HG03439 (cell line): ENCODE measurements at regions not wholly inside any gene's neighbourhood (a gene's known extent, or its start where the extent isn't known, plus 50 kb on each side); places are given as distances from the start of the nearest gene placed in this dataset.
A peak's percentile ranks its signal among the peaks of the same experiment; 100 is the strongest.
"Not testable (repeated sequence)": the region's sequence is repeated elsewhere in the genome, so short reads cannot be mapped to it uniquely, and the experiment has no call there.

Experiments
- ATAC-seq: cut with Tn5 transposase; IDR thresholded peaks from one replicate; pipeline ENCODE4 v1.9.1; 2021; ENCODE audit warnings: mild to moderate bottlenecking, moderate library complexity; ENCODE audit not compliant: unreplicated experiment

- ATAC-seq: no peak
Observed at GRCh38 chr6:47405273-47405672, 72.3 kb upstream of the CD2AP start.

DNA sequence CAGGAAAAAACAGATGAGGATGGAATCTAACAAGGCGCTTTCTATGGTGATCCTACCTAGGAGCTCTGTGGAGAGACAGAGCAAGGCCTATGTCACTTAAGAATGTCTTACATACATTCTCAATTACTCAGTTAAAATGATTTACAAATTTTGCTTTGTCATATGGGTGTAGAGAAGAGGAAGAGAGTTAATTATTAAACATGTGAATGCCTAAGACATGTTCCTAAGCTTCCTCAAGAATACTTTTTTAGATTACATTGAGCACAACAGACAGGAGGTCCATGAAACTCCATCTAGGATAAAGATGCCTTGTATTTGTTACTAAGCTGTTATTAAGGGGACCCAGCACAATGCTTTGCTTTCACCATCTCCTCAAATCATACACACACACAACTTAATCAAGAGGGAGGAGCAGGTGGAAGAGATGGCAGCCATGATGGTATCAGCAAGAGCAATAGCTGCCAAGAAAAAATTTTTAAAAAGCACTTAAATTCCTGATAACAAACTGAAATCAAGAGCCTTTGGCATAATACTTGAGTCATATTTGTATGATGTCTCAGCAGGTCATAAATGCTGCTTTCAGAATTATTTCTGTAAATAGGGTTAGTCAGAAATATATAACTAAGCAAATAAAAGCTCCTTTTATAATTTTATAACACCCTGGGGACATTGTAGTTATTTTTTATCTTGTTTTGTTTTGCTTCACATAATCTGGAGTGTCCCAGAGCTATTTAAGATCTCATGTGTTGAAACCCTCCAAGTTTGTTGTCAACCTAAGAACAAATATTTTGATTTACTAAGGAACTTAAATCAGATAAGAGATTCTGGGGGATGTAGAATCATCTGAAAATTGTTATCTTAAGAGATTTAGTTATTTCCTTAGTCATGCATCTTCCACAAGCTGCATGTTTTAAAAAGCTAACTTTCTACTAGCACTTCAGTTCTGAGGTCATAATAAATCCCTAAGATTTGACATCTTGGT, 70.0 kb upstream of the CD2AP start:
- no peak for ATAC-seq

DNA sequence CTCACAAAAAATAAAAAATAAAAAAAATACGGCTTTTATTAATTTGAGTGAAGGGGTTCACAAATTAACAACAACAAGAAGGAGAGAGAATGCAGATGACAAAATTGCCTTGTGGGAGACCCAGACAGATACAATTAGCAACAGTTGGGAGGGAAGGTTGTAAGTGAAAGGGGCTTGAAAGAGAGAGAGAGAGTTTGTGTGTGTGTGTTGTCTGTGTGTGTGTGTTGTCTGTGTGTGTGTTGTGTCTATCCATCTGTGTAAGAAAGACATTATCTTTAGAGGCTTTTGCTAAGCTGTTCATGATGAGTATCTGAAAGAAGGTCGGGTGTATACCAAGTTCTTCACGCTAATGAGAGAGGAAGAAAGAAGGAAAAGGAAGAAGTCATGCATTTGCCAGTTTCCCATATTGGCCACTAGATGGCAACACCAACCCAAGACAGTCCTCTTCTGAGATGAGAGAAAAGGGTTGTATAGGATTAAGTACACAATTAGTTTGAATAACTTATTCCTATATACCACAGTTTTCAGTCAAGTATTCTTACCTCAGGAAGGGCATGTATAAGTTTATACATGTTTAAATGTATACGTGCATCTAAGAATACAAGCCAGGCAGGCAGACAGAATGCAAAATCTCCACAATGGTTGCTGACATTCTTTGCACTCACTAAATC, 63.7 kb upstream of the CD2AP start:
- peak; percentile 74 for ATAC-seq

GRCh38 chr6:47414423-47415167, 63.0 kb upstream of the CD2AP start:
- peak; percentile 52 for ATAC-seq

- ATAC-seq: no peak
Observed at GRCh38 chr6:47416396-47417345, 60.9 kb upstream of the CD2AP start.

GRCh38 chr6:47419621-47420020, 58.0 kb upstream of the CD2AP start:
- ATAC-seq: no peak

DNA sequence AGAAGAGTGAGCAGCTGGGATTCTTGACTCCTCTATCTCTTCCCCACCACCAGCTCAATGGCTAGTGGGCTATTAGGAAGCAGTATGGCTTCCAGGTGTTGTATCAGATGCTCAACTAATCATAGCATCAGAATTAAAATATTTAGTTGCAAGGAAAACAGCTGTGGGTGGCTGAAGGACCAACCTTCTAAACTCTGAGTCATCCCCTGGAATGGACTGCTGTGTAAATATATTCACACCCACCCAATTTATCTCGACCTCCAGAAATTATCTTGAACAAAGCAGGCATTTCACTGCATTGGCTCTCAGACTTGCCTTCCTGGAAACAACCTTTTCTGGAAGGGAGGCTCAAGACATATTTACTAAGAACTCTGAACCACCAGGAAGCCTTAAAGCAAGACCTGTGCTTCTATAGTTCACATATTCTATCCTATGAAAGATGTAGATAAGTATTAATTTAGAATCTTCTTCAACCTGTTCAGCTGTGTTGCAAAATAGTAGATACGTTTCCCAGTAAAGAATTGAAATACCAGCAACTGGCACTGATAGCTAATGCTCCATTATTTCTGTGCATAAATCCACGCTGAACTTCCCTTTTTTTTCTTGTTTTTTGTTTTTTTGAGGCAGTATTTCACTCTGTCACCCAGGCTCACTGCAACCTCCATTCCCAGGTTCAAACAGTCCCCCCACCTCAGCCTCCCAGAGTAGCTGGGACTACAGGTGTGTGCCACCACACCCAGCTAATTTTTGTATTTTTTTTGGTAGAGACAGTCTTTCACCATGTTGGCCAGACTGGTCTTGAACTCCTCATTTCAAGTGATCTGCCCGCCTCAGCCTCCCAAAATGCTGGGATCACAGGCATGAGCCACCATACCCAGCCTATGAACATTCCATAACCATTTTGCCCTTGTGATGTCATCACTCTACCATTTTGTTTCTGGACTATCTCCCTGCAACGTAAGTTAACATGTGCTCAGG, 56.9 kb upstream of the CD2AP start:
- ATAC-seq: no peak

GRCh38 chr6:47423079-47423478, 54.5 kb upstream of the CD2AP start:
- ATAC-seq: no peak

DNA sequence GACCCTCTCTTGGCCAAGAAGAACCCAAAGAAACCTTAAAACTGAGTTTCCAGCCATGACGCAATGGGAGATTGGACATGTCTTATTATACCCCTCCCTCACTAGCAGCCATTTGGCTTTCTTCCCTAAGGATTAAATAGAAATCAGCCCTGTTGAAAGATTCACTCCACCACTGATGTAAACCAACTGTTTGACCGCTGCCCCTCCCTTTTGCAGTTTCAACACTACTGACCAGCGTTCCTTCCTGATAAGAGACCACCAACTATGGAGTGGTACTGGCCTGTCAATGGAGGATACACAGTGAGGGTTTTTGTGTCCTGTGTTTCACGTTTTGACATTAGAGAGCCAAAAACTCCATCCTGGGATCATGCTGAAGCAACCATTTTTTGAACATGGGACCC, 53.2 kb upstream of the CD2AP start:
- no peak for ATAC-seq

- not testable (repeated sequence) for ATAC-seq
Observed at GRCh38 chr6:47425724-47426123, 51.9 kb upstream of the CD2AP start.

GRCh38 chr6:47426524-47427302, 50.9 kb upstream of the CD2AP start:
- no peak for ATAC-seq

DNA sequence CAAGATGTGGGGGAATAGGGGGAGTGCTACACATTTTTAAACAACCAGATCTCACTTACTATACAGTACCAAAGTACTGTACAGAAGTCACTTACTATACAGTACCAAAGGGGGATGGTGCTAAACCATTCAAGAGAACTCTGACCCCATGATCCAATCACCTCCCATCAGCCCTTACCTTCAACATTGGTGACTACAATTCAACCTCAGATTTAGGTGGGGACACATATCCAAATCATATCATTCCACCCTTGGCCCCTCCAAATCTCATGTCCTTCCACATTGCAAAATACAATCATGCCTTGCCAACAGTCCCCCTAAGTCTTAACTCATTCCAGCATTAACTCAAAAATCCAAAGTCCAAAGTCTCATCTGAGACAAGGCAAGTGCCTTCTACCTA, 49.9 kb upstream of the CD2AP start:
- no peak for ATAC-seq
